D721Med (cell line): ENCODE measurements at regions not wholly inside any gene's neighbourhood (a gene's known extent, or its start where the extent isn't known, plus 50 kb on each side); places are given as distances from the start of the nearest gene placed in this dataset.

Source experiments
- DNase-seq: peaks from one replicate; pipeline ENCODE4 v3.0.0; 2011; ENCODE audit warnings: low spot score; ENCODE audit not compliant: insufficient read length
- FAIRE-seq: peaks from 2 replicates; lab custom pipeline; 2011; peaks lifted over from hg19 to GRCh38; lab: Jason Lieb, UNC
- CTCF ChIP-seq: IDR thresholded peaks from 2 replicates; pipeline ENCODE4 v1.5.1; 2012; ENCODE audit warnings: mild to moderate bottlenecking, control low read depth; ENCODE audit not compliant: insufficient read depth; ENCODE audit errors: missing control alignments

GRCh38 chr4:14562901-14563300 is 439.4 kb upstream of the CPEB2 start:
- DNase-seq (no peak), FAIRE-seq (no peak)

GRCh38 chr4:14564281-14564680 is 438.0 kb upstream of the CPEB2 start:
- no peak for TF ChIP-seq CTCF
- DNase-seq: no peak
- no peak for FAIRE-seq

More at GRCh38 chr4:14562901-14563300, 439.4 kb upstream of the CPEB2 start:
- TF ChIP-seq CTCF: no peak

- FAIRE-seq: no peak
- no peak for DNase-seq
- TF ChIP-seq CTCF: no peak
Measured at GRCh38 chr4:14566518-14566917, 435.8 kb upstream of the CPEB2 start.

- TF ChIP-seq CTCF: no peak
- no peak for FAIRE-seq
- no peak for DNase-seq
Measured at GRCh38 chr4:14568351-14568750, 433.9 kb upstream of the CPEB2 start.

GRCh38 chr4:14575289-14575688 is 427.0 kb upstream of the CPEB2 start:
- FAIRE-seq (no peak), DNase-seq (no peak)
- TF ChIP-seq CTCF: no peak

- no peak for DNase-seq
- TF ChIP-seq CTCF: no peak
- no peak for FAIRE-seq
Measured at GRCh38 chr4:14575919-14576318, 426.4 kb upstream of the CPEB2 start.

GRCh38 chr4:14580061-14580460 is 422.2 kb upstream of the CPEB2 start:
- no peak for TF ChIP-seq CTCF
- DNase-seq (no peak), FAIRE-seq (no peak)
